Tibial nerve (tissue), 4 donors: ENCODE measurements at regions not wholly inside any gene's neighbourhood (a gene's known extent, or its start where the extent isn't known, plus 50 kb on each side); places are given as distances from the start of the nearest gene placed in this dataset.

Source experiments
- CTCF ChIP-seq, 5 experiments: fragments of 200-600 bp in 3 of 5; fragments of 450-650 bp in 2 of 5; sonication (generic) in 3 of 5; IDR thresholded peaks; one replicate each; pipeline ENCODE4 v1.5.1; 2016 to 2019; ENCODE audit warnings: antibody characterized with exemption in 5 of 5, mild to moderate bottlenecking in 3 of 5, moderate library complexity in 2 of 5
- EP300 ChIP-seq, 2 donors: sonication (generic); formaldehyde crosslinking; IDR thresholded peaks; one replicate each; pipeline ENCODE4 v1.6.1; 2017; ENCODE audit warnings: antibody characterized with exemption in 2 of 2, mild to moderate bottlenecking in 1 of 2
- POLR2A ChIP-seq, 2 donors: fragments of 450-650 bp; IDR thresholded peaks; one replicate each; pipeline ENCODE4 v1.6.1; 2017; ENCODE audit warnings: antibody characterized with exemption in 2 of 2, mild to moderate bottlenecking in 2 of 2, moderate library complexity in 2 of 2

GRCh38 chr11:106497822-106498221 lies 420.4 kb downstream of the AASDHPPT start:
- TF ChIP-seq CTCF (IDR thresholded peaks at IDR 0.05): no peak
- no peak for TF ChIP-seq POLR2A (IDR thresholded peaks at IDR 0.05)
- TF ChIP-seq EP300 (IDR thresholded peaks at IDR 0.05): no peak
